Activated naive CD8-positive, alpha-beta T cell (primary cell): ENCODE measurements at regions not wholly inside any gene's neighbourhood (a gene's known extent, or its start where the extent isn't known, plus 50 kb on each side); places are given as distances from the start of the nearest gene placed in this dataset.

Source experiments
- H3K27ac Mint-ChIP-seq: one replicate; pipeline ENCODE4 v1.8.0; 2021; ENCODE audit warnings: mixed read lengths
- H3K27me3 Mint-ChIP-seq: one replicate; pipeline ENCODE4 v1.8.0; 2021; ENCODE audit warnings: mixed read lengths
- H3K36me3 Mint-ChIP-seq: one replicate; pipeline ENCODE4 v1.8.0; 2021; ENCODE audit warnings: mixed read lengths
- H3K4me1 Mint-ChIP-seq: one replicate; pipeline ENCODE4 v1.8.0; 2021; ENCODE audit warnings: low read depth, mixed read lengths
- H3K4me3 Mint-ChIP-seq: one replicate; pipeline ENCODE4 v1.8.0; 2021; ENCODE audit warnings: mild to moderate bottlenecking, mixed read lengths
- H3K9me3 Mint-ChIP-seq: one replicate; pipeline ENCODE4 v1.8.0; 2021; ENCODE audit warnings: low read depth, mixed read lengths

- no peaks in the 10 kb centered on the region for H3K27me3 Mint-ChIP-seq
- no peak overlapping the region for H3K27ac Mint-ChIP-seq
- H3K9me3 Mint-ChIP-seq, result peaks cover 9% of the 10 kb centered on the region
- no peaks in the 10 kb centered on the region for H3K4me1 Mint-ChIP-seq
- H3K36me3 Mint-ChIP-seq, result no peaks in the 10 kb centered on the region
- H3K4me3 Mint-ChIP-seq, result no peak overlapping the region
Measured at GRCh38 chr1:209057083-209057482, 526.4 kb upstream of the CAMK1G start.

- Mint-ChIP-seq H3K4me3 (no peak overlapping the region), H3K4me1 (no peaks in the 10 kb centered on the region)
Measured at GRCh38 chr1:209057901-209058300, 525.6 kb upstream of the CAMK1G start.

GRCh38 chr1:209059376-209059775 is 524.1 kb upstream of the CAMK1G start:
- Mint-ChIP-seq H3K4me1 (no peaks in the 10 kb centered on the region), H3K27me3 (no peaks in the 10 kb centered on the region), H3K9me3 (peaks cover 5% of the 10 kb centered on the region), H3K4me3 (no peak overlapping the region), H3K27ac (no peak overlapping the region), H3K36me3 (no peaks in the 10 kb centered on the region)

More at GRCh38 chr1:209057901-209058300, 525.6 kb upstream of the CAMK1G start:
- H3K9me3 Mint-ChIP-seq, result peaks cover 7% of the 10 kb centered on the region
- no peak overlapping the region for H3K27ac Mint-ChIP-seq
- no peaks in the 10 kb centered on the region for H3K36me3 Mint-ChIP-seq
- no peaks in the 10 kb centered on the region for H3K27me3 Mint-ChIP-seq

GRCh38 chr1:209059981-209060380 is 523.5 kb upstream of the CAMK1G start:
- no peaks in the 10 kb centered on the region for H3K27me3 Mint-ChIP-seq

GRCh38 chr1:209062081-209062620 is 521.4 kb upstream of the CAMK1G start:
- no peaks in the 10 kb centered on the region for H3K36me3 Mint-ChIP-seq

More at GRCh38 chr1:209059981-209060380, 523.5 kb upstream of the CAMK1G start:
- Mint-ChIP-seq H3K4me3 (no peak overlapping the region), H3K9me3 (peaks cover 5% of the 10 kb centered on the region), H3K36me3 (no peaks in the 10 kb centered on the region), H3K27ac (no peak overlapping the region), H3K4me1 (no peaks in the 10 kb centered on the region)

GRCh38 chr1:209062863-209063262 is 520.7 kb upstream of the CAMK1G start:
- no peaks in the 10 kb centered on the region for H3K9me3 Mint-ChIP-seq

More at GRCh38 chr1:209062081-209062620, 521.4 kb upstream of the CAMK1G start:
- no peak overlapping the region for H3K27ac Mint-ChIP-seq
- no peaks in the 10 kb centered on the region for H3K4me1 Mint-ChIP-seq
- H3K27me3 Mint-ChIP-seq, result peaks cover 4% of the 10 kb centered on the region
- no peaks in the 10 kb centered on the region for H3K9me3 Mint-ChIP-seq
- no peak overlapping the region for H3K4me3 Mint-ChIP-seq

GRCh38 chr1:209063767-209064659 is 519.5 kb upstream of the CAMK1G start:
- Mint-ChIP-seq H3K27ac (no peak overlapping the region), H3K4me3 (no peak overlapping the region), H3K27me3 (peaks cover 4% of the 10 kb centered on the region), H3K9me3 (no peaks in the 10 kb centered on the region), H3K36me3 (no peaks in the 10 kb centered on the region), H3K4me1 (no peaks in the 10 kb centered on the region)

More at GRCh38 chr1:209062863-209063262, 520.7 kb upstream of the CAMK1G start:
- H3K4me3 Mint-ChIP-seq, result no peak overlapping the region
- H3K27ac Mint-ChIP-seq, result no peak overlapping the region
- no peaks in the 10 kb centered on the region for H3K4me1 Mint-ChIP-seq
- H3K27me3 Mint-ChIP-seq, result peaks cover 4% of the 10 kb centered on the region
- H3K36me3 Mint-ChIP-seq, result no peaks in the 10 kb centered on the region

GRCh38 chr1:209064850-209065706 is 518.4 kb upstream of the CAMK1G start:
- Mint-ChIP-seq H3K4me3 (no peak overlapping the region), H3K27ac (no peak overlapping the region), H3K27me3 (peaks cover 4% of the 10 kb centered on the region), H3K9me3 (no peaks in the 10 kb centered on the region), H3K4me1 (no peaks in the 10 kb centered on the region), H3K36me3 (no peaks in the 10 kb centered on the region)

GRCh38 chr1:209072481-209072880 is 511.0 kb upstream of the CAMK1G start:
- Mint-ChIP-seq H3K27ac (no peak overlapping the region), H3K4me3 (no peak overlapping the region), H3K9me3 (no peaks in the 10 kb centered on the region), H3K36me3 (no peaks in the 10 kb centered on the region), H3K27me3 (no peaks in the 10 kb centered on the region), H3K4me1 (no peaks in the 10 kb centered on the region)

GRCh38 chr1:209073879-209074278 is 509.6 kb upstream of the CAMK1G start:
- Mint-ChIP-seq H3K36me3 (no peaks in the 10 kb centered on the region), H3K27ac (no peak overlapping the region), H3K4me3 (no peak overlapping the region), H3K27me3 (no peaks in the 10 kb centered on the region), H3K9me3 (no peaks in the 10 kb centered on the region), H3K4me1 (no peaks in the 10 kb centered on the region)

- Mint-ChIP-seq H3K27me3 (no peaks in the 10 kb centered on the region), H3K4me1 (no peaks in the 10 kb centered on the region), H3K36me3 (no peaks in the 10 kb centered on the region)
Measured at GRCh38 chr1:209074575-209075250, 508.8 kb upstream of the CAMK1G start.

GRCh38 chr1:209076688-209077087 is 506.8 kb upstream of the CAMK1G start:
- H3K36me3 Mint-ChIP-seq, result no peaks in the 10 kb centered on the region
- H3K9me3 Mint-ChIP-seq, result no peaks in the 10 kb centered on the region
- no peak overlapping the region for H3K27ac Mint-ChIP-seq
- no peak overlapping the region for H3K4me3 Mint-ChIP-seq
- H3K4me1 Mint-ChIP-seq, result no peaks in the 10 kb centered on the region
- peaks cover 3% of the 10 kb centered on the region for H3K27me3 Mint-ChIP-seq

More at GRCh38 chr1:209074575-209075250, 508.8 kb upstream of the CAMK1G start:
- Mint-ChIP-seq H3K9me3 (no peaks in the 10 kb centered on the region), H3K4me3 (no peak overlapping the region), H3K27ac (no peak overlapping the region)

GRCh38 chr1:209080170-209080781 is 503.2 kb upstream of the CAMK1G start:
- no peaks in the 10 kb centered on the region for H3K4me1 Mint-ChIP-seq
- H3K4me3 Mint-ChIP-seq, result no peak overlapping the region
- H3K27ac Mint-ChIP-seq, result no peak overlapping the region
- no peaks in the 10 kb centered on the region for H3K9me3 Mint-ChIP-seq
- H3K36me3 Mint-ChIP-seq, result no peaks in the 10 kb centered on the region
- H3K27me3 Mint-ChIP-seq, result peaks cover 3% of the 10 kb centered on the region
